Endothelial cell of umbilical vein (primary cell): ENCODE measurements at regions not wholly inside any gene's neighbourhood (a gene's known extent, or its start where the extent isn't known, plus 50 kb on each side); places are given as distances from the start of the nearest gene placed in this dataset.

Experiments used
- BruUV-seq: library from RNA; stranded (reverse); fragments of 400-500 nt; replicated peaks from 2 replicates; lab custom pipeline; 2021; lab: Mats Ljungman, UMichigan
- CTCF ChIA-PET: fragments of 300-600, 350-600 bp; sonication (Branson Sonifier 250); formaldehyde crosslinking; loops from one replicate; lab custom pipeline; 2021; ENCODE audit warnings: antibody characterized with exemption, inconsistent platforms; lab: Charles Lee
- POLR2A ChIA-PET: fragments of 300-600, 350-600 bp; sonication (Branson Sonifier 250); formaldehyde crosslinking; loops from one replicate; lab custom pipeline; 2021; ENCODE audit warnings: antibody characterized with exemption, inconsistent platforms; lab: Charles Lee
- DNase-seq: peaks from one replicate; pipeline ENCODE4 v3.0.0-alpha.2; 2011; ENCODE audit warnings: low read depth, low spot score
- FAIRE-seq: peaks from 2 replicates; lab custom pipeline; 2011; peaks lifted over from hg19 to GRCh38; lab: Jason Lieb, UNC
- H2AFZ ChIP-seq: 2 replicates; pipeline ENCODE4 v1.6.0; 2012; ENCODE audit warnings: low read depth, low read length, control low read depth, inconsistent platforms
- H3K27ac ChIP-seq: 2 replicates; pipeline ENCODE4 v1.5.1; 2011; ENCODE audit warnings: low read depth, mild to moderate bottlenecking, control low read depth, low read length, moderate library complexity; ENCODE audit not compliant: insufficient read depth
- H3K27me3 ChIP-seq, 2 experiments: 2 replicates each; pipeline versions ENCODE4 v1.6.0 to v1.6.1; 2011; ENCODE audit warnings: low read length in 2 of 2, mixed read lengths in 1 of 2; ENCODE audit not compliant: control insufficient read depth in 2 of 2, insufficient read depth in 2 of 2
- H3K36me3 ChIP-seq, 2 experiments: 2 replicates in 1 of 2; 3 replicates in 1 of 2; pipeline ENCODE4 v1.5.1; 2011; ENCODE audit warnings: low read length in 2 of 2, mild to moderate bottlenecking in 1 of 2, moderate library complexity in 1 of 2; ENCODE audit not compliant: control insufficient read depth in 2 of 2, insufficient read depth in 2 of 2; ENCODE audit errors: extremely low read depth in 1 of 2
- H3K4me1 ChIP-seq: 3 replicates; pipeline ENCODE4 v1.5.1; 2011; ENCODE audit warnings: mild to moderate bottlenecking, low read length; ENCODE audit not compliant: control insufficient read depth, insufficient read depth; ENCODE audit errors: extremely low read depth
- H3K4me2 ChIP-seq: 2 replicates; pipeline ENCODE4 v1.6.1; 2011; ENCODE audit warnings: low read length, control low read depth, mixed read lengths; ENCODE audit not compliant: insufficient read depth
- H3K4me3 ChIP-seq, 3 experiments: fragments of 200-600 bp in 1 of 3; sonication (generic), shearing (Covaris generic) in 1 of 3; replicated peaks in 1 of 3; 2 replicates each; pipeline ENCODE4 v1.5.1; 2011 to 2016; ENCODE audit warnings: control low read depth in 3 of 3, low read length in 3 of 3, mild to moderate bottlenecking in 2 of 3, inconsistent platforms in 1 of 3, low read depth in 1 of 3, moderate library complexity in 1 of 3; ENCODE audit not compliant: insufficient read depth in 1 of 3
- H3K79me2 ChIP-seq: 2 replicates; pipeline ENCODE4 v1.6.0; 2012; ENCODE audit warnings: low read length, inconsistent platforms; ENCODE audit not compliant: control insufficient read depth, insufficient read depth
- H3K9ac ChIP-seq: replicated peaks from 2 replicates; pipeline ENCODE3; 2011; ENCODE audit warnings: low read length, control low read depth; ENCODE audit not compliant: insufficient read depth; ENCODE audit errors: extremely low read depth
- H3K9me1 ChIP-seq: replicated peaks from 3 replicates; pipeline ENCODE4 v1.6.0; 2011; ENCODE audit warnings: mild to moderate bottlenecking, low read length; ENCODE audit not compliant: control insufficient read depth, insufficient read depth; ENCODE audit errors: extremely low read depth
- H3K9me3 ChIP-seq: replicated peaks from 2 replicates; pipeline ENCODE4 v1.5.1; 2012; ENCODE audit warnings: low read length, inconsistent platforms; ENCODE audit not compliant: control insufficient read depth, insufficient read depth
- H4K20me1 ChIP-seq: replicated peaks from 2 replicates; pipeline ENCODE3; 2011; ENCODE audit warnings: mild to moderate bottlenecking, low read length; ENCODE audit not compliant: control insufficient read depth, insufficient read depth; ENCODE audit errors: extremely low read depth
- EZH2 ChIP-seq: IDR thresholded peaks from 2 replicates; pipeline ENCODE4 v1.6.1; 2012; ENCODE audit warnings: borderline replicate concordance, low read depth, mild to moderate bottlenecking, moderate library complexity, low read length, inconsistent platforms; ENCODE audit not compliant: severe bottlenecking
- FOS ChIP-seq: IDR thresholded peaks from 2 replicates; pipeline ENCODE4 v1.6.1; 2011; ENCODE audit warnings: mild to moderate bottlenecking, low read length, moderate library complexity, borderline replicate concordance; ENCODE audit not compliant: insufficient read depth
- GATA2 ChIP-seq: IDR thresholded peaks from 2 replicates; pipeline ENCODE4 v1.7.0; 2011; ENCODE audit warnings: low read depth, mild to moderate bottlenecking, moderate library complexity, mixed read lengths, low read length; ENCODE audit not compliant: insufficient read length, insufficient read depth
- JUN ChIP-seq: IDR thresholded peaks from 2 replicates; pipeline ENCODE4 v1.6.1; 2011; ENCODE audit warnings: borderline replicate concordance, low read depth; ENCODE audit not compliant: insufficient read length, insufficient read depth
- MYC ChIP-seq: IDR thresholded peaks from one replicate; pipeline ENCODE4 v1.6.1; 2011; ENCODE audit warnings: mild to moderate bottlenecking, low read depth, low read length
- POLR2A ChIP-seq: IDR thresholded peaks from 2 replicates; pipeline ENCODE4 v1.6.1; 2012; ENCODE audit warnings: low read depth, mild to moderate bottlenecking, control low read depth, low read length
- POLR2AphosphoS5 ChIP-seq: IDR thresholded peaks from 2 replicates; pipeline ENCODE4 v1.6.1; 2012; ENCODE audit warnings: low read depth, mild to moderate bottlenecking, control low read depth, low read length, moderate library complexity; ENCODE audit not compliant: insufficient read depth
- dilution Hi-C: fragments of 300-500 bp; cut with MboI; formaldehyde crosslinking; loops from one replicate; pipeline ENCODE4 v1.15.0; 2019; ENCODE audit warnings: low sequenced_read_pairs; ENCODE audit not compliant: extremely low pct_ligation_motif_present
- intact Hi-C: fragments of 100-400 bp; cut with micrococcal nuclease; formaldehyde crosslinking; loops from one replicate; pipeline ENCODE4 v1.10.0; 2022
- TF ChIP-seq, protein P1 (sequence below), 2 donors: IDR thresholded peaks; 1 replicate in 1 of 2; 2 replicates in 1 of 2; pipeline ENCODE4 v1.5.1; 2011; ENCODE audit warnings: low read length in 2 of 2, mild to moderate bottlenecking in 2 of 2, moderate library complexity in 2 of 2, control low read depth in 1 of 2, inconsistent platforms in 1 of 2, low read depth in 1 of 2; ENCODE audit not compliant: insufficient read depth in 1 of 2; ENCODE audit errors: extremely low read depth in 1 of 2
- TF ChIP-seq, protein P2 (sequence below): IDR thresholded peaks from 2 replicates; pipeline ENCODE4 v1.6.1; 2011; ENCODE audit not compliant: insufficient read depth, insufficient read length

DNA sequence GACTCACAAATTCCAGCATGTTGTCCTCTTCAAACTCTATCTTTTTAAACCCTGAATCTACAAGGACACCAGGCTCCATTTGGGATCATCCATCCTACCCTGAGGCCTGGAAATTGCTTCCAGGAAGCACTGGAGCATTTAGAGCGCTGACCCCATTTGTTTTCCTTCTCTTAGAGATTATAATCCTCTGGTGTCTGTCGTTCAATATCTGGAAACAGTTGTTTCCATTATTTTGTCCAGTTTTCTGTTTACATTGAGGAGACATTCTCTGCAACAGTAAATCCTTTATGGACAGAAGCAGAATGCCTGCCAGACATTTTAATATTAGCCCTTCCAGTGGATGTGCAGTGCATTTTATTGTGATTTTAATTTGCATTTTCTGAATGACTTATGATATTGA is 119.4 kb upstream of the MEOX2 start:
- no peak overlapping the region for H2AFZ ChIP-seq
- no peaks in the 10 kb centered on the region for H3K36me3 ChIP-seq
- no peak overlapping the region for H3K4me3 ChIP-seq
- no peak for FAIRE-seq
- intact Hi-C loops (no loop called here), dilution Hi-C loops (no loop called here)
- H3K27me3 ChIP-seq = no peaks in the 10 kb centered on the region
- H3K9me1 ChIP-seq = no peaks in the 10 kb centered on the region
- H4K20me1 ChIP-seq = no peaks in the 10 kb centered on the region
- POLR2A ChIA-PET = no interaction called here
- TF ChIP-seq JUN (no peak), POLR2A (no peak), FOS (no peak), EZH2 (no peak), GATA2 (no peak), MYC (no peak), POLR2AphosphoS5 (no peak)
- TF ChIP-seq, protein P1, sequence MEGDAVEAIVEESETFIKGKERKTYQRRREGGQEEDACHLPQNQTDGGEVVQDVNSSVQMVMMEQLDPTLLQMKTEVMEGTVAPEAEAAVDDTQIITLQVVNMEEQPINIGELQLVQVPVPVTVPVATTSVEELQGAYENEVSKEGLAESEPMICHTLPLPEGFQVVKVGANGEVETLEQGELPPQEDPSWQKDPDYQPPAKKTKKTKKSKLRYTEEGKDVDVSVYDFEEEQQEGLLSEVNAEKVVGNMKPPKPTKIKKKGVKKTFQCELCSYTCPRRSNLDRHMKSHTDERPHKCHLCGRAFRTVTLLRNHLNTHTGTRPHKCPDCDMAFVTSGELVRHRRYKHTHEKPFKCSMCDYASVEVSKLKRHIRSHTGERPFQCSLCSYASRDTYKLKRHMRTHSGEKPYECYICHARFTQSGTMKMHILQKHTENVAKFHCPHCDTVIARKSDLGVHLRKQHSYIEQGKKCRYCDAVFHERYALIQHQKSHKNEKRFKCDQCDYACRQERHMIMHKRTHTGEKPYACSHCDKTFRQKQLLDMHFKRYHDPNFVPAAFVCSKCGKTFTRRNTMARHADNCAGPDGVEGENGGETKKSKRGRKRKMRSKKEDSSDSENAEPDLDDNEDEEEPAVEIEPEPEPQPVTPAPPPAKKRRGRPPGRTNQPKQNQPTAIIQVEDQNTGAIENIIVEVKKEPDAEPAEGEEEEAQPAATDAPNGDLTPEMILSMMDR (IDR thresholded peaks at IDR 0.05; ENCODE audit: extremely low read depth in 1 of 2, insufficient read depth in 1 of 2, low read depth in 1 of 2, low read length in 2 of 2) = no peak
- TF ChIP-seq, protein P2, sequence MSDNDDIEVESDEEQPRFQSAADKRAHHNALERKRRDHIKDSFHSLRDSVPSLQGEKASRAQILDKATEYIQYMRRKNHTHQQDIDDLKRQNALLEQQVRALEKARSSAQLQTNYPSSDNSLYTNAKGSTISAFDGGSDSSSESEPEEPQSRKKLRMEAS = no peak
- peaks cover 6% of the 10 kb centered on the region for H3K4me1 ChIP-seq
- H3K4me2 ChIP-seq = no peak overlapping the region
- no peak overlapping the region for H3K9ac ChIP-seq
- no peaks in the 10 kb centered on the region for H3K9me3 ChIP-seq
- no peak for DNase-seq
- CTCF ChIA-PET = interaction anchor here (1.2 kb wide), 1 partner anchor 24 kb away, joined by 4 read pairs; no protein-coding TSS in a partner anchor
- no peak overlapping the region for H3K27ac ChIP-seq
- H3K79me2 ChIP-seq = no peaks in the 10 kb centered on the region
- no TSS peak for BruUV-seq
